HG02884 (cell line): ENCODE measurements at regions not wholly inside any gene's neighbourhood (a gene's known extent, or its start where the extent isn't known, plus 50 kb on each side); places are given as distances from the start of the nearest gene placed in this dataset.
"Not testable (repeated sequence)": the region's sequence is repeated elsewhere in the genome, so short reads cannot be mapped to it uniquely, and the experiment has no call there.

Experiments
- ATAC-seq: cut with Tn5 transposase; IDR thresholded peaks from one replicate; pipeline ENCODE4 v1.9.1; 2021; ENCODE audit warnings: mild to moderate bottlenecking, moderate library complexity; ENCODE audit not compliant: unreplicated experiment

- ATAC-seq: no peak
These were observed 277.5 kb upstream of the SGCG start for GRCh38 chr13:22903301-22903700.

- no peak for ATAC-seq
These were observed 276.9 kb upstream of the SGCG start for GRCh38 chr13:22903925-22904324.

GRCh38 chr13:22915442-22916082 is 265.2 kb upstream of the SGCG start:
- no peak for ATAC-seq

DNA sequence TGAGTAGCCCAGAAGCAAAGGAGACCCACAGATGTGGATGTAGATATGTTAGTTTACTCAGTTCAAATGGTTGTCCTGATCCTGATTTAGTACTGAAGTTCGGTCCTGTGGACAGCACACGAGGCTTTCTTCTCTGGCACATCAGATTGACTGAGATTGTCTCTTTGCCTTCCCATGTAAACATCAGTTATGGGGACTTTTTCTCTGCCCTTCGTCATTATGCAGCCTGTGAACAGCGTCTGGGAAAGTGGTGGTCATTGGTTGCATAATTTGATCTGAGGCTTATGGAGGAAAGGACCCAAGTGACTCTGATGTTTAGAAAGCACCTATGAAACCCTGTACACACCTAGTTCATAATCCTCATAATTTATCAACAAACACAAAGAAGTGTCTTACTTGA is 264.5 kb upstream of the SGCG start:
- ATAC-seq: not testable (repeated sequence)

GRCh38 chr13:22925881-22926747 is 254.7 kb upstream of the SGCG start:
- ATAC-seq: no peak

- ATAC-seq: no peak
These were observed 253.9 kb upstream of the SGCG start for GRCh38 chr13:22926748-22927400.

DNA sequence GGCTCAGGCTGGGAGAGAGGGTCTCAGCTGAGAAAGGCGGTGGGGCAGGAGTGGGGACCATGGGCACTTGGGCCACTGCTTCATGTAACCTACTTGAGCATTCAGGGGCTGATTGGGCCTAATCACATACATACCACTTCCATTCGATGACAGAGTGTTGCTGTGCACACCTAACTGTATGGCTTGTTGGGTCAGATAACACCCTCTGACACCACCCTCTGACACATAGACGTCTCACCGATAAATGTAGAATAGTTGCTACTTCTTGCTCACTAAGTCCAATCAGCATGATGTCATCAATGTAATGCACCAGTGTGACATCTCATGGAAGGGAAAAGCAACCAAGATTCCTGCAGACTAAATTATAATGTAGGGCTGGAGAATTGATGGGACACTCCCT is 252.9 kb upstream of the SGCG start:
- not testable (repeated sequence) for ATAC-seq

- ATAC-seq: no peak
These were observed 251.2 kb upstream of the SGCG start for GRCh38 chr13:22929381-22930126.

- ATAC-seq: no peak
These were observed 249.2 kb upstream of the SGCG start for GRCh38 chr13:22931576-22931975.

GRCh38 chr13:22932632-22933412 is 248.0 kb upstream of the SGCG start:
- not testable (repeated sequence) for ATAC-seq

- ATAC-seq: no peak
These were observed 247.1 kb upstream of the SGCG start for GRCh38 chr13:22933571-22934181.

GRCh38 chr13:22934744-22935523 is 245.8 kb upstream of the SGCG start:
- ATAC-seq: no peak

GRCh38 chr13:22936228-22936627 is 244.6 kb upstream of the SGCG start:
- no peak for ATAC-seq

DNA sequence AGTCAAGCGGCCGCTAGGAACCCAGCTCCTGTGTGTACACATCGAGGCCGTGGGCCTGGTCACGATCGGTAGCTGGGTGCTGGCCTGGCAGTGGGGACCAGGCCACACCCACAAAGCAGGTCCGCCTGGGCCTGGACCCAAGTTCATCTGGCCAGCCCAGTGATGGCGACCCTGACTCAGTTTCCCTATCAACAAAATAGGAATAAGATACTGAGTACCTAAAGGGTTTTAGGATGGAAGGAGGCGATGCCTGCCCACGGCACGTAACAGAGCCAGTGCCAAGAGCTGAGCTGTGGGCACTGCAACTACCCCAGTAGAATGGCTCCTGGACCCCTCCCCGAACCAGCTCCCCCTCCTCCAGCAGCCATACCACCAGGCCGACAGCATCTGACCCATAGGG is 243.5 kb upstream of the SGCG start:
- ATAC-seq: no peak

GRCh38 chr13:22937953-22938352 is 242.8 kb upstream of the SGCG start:
- no peak for ATAC-seq

DNA sequence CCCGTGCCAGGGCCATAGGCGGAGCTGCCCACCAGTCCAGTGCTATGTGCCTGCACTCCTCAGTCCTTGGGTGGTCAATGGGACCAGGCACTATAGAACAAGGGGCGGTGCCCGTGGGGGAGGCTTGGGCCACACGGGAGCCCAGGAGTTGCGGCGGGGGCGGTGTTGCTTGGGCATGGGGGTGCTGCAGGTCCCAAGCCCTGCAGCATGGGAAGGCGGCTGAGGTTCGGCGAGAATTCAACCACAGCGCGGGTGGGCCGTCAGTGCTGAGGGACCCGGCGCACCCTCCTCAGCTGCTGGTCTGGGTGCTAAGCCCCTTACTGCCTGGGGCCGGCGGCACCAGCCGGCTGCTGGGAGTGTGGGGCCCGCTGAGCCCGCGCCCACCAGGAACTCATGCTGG is 242.2 kb upstream of the SGCG start:
- ATAC-seq: no peak

DNA sequence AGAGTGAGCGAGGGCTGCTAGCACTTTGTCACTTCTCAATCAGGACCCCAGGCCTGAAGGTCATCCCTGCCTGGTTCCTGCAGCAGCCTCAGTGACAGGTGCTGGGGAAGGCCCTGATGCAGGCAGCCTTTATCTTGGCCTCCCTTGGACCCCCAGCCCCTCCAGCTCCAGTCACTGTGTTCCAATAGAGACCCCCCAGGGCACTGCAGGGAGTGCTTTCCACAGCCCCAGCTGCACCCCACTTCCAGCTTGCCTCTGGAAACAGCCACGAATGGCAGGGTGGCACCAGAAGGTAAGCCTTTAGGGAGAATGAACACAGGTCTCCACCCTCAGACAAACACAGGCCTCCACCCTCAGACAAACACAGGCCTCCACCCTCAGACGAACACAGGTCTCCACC is 241.6 kb upstream of the SGCG start:
- ATAC-seq: no peak

DNA sequence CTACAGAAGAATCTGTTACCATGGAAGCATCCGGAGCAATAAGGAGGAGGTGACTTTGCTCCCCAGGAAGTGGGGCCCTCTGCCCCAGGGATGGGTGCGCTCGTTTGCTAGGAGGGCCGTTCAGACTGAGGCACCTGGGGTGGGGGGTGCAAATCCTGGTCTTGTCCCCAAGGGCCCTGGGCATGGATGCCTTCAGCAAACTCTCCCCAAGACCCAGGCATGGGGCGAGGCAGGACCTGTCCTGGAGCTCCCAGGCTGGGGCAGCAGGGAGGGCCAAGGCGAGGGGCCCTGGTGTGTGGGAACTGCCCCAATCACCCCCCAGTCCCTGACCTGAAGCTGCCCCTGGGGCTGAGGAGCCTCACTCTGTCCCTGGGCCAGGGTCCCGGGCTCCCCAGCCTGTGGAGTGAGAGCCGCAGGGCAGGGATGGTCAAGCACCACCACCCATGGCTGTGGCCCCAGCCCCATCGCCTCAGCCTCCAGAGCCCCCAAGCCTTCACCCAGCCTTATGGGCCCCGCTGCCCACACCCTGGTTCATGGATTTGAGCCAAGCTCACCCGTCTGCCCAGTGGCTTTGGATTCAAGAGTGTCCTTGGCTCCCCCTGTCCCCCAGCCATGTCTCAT is 240.6 kb upstream of the SGCG start:
- ATAC-seq: no peak

- no peak for ATAC-seq
These were observed 240.0 kb upstream of the SGCG start for GRCh38 chr13:22940736-22941135.
